HG03457 (cell line): ENCODE measurements at regions not wholly inside any gene's neighbourhood (a gene's known extent, or its start where the extent isn't known, plus 50 kb on each side); places are given as distances from the start of the nearest gene placed in this dataset.
"Not testable (repeated sequence)": the region's sequence is repeated elsewhere in the genome, so short reads cannot be mapped to it uniquely, and the experiment has no call there.

Experiments used
- ATAC-seq: cut with Tn5 transposase; IDR thresholded peaks from one replicate; pipeline ENCODE4 v1.9.1; 2021; ENCODE audit warnings: moderate number of reproducible peaks; ENCODE audit not compliant: unreplicated experiment

DNA sequence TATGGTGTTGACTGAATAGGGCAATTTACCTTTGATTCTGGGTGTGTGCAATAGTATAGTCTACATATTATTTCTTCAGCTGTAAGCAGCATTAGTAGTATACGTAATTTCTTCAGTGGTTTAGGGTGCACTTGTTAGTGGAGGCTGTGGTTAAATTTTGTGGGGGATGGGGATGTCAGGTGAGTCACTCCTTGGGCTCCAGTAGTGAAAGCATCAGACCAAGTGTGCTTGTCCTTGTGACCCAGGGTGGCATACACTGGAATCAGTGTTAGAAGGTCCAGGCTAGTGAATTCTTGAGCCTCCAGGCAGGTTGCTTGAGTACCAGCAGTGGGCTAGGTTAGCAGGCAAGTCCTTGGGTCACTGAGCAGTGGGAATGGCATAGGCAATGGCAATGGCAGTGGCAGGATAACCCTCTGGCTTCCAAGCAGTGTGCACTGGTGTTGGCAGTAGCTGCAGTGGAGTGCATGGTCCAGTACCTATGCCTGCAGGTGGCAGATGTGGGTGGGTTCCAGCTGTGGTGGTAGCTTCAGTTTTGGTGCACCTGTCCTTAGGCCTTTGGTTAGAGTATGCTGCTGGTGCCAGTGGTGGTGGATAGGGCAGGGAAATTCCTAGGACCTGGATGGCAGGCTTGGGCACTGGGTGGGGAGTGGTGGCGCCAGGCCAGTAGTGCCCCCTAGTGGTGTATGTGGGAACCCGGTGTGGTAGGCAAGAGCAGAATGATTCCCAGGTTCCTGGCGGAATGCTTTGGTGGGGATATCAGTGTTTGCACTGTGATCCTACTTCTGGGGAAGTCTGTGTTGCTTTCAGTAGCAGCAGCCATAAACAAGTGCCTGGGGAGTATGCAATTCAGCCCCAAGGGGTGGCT lies 531.0 kb downstream of the SMARCA1 start:
- ATAC-seq, result no peak

DNA sequence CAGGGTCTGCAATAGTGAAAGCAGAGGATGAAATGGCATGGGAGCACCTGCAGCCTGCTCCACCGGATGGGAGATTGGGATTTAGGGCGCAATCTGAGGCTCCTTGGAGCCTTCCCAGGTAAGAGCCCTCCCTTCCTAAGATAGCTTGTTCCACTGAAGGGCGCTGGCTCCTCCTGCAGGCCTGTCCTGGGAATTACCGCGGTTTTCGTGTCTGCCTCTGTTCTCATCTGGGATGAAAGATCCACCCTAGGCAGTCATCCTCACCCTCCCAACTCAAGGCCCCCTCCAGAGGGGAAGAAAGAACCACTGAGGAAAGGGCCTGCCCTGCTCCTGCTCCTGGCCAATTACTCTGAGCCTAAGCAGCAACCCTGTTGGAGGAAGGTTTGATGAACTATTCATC lies 547.5 kb downstream of the SMARCA1 start:
- ATAC-seq, result no peak

DNA sequence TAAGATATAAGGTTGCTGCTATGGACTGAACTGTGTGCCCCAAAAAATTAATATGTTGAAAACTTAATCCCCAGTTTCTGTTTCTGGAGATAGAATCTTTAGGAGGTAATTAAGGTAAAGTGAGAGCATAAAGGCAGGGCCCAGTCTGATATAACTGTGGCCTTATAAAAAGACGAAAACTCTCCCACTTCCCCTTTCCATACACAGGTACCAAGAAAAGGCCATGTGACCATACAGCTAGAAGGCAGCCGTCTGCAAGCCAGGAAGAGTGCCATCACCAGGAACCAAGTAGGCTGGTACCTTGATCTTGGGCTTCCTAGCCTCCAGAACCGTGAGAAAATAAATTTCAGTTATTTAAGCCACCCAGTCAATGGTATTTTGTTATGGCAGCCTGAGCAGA lies 550.3 kb downstream of the SMARCA1 start:
- no peak for ATAC-seq

DNA sequence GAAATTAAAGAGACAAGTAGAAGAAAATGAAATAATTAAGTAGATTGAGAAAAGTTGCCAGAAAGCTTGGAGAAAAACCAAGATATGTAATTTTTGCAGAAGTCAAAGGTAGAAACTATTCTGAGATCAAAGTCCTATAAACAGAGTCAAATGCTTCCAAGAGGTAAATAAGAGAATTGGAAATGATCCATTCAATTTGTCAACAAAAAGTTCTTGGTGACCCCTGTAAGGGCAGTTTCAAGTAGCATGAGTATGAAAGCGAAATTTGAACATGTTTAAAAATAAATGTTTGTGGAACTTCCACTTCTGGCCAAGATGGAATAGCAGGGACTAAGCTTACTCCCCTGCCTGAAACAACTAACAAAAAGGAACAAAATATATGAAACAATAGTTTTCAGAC lies 562.0 kb downstream of the SMARCA1 start:
- ATAC-seq, result no peak

DNA sequence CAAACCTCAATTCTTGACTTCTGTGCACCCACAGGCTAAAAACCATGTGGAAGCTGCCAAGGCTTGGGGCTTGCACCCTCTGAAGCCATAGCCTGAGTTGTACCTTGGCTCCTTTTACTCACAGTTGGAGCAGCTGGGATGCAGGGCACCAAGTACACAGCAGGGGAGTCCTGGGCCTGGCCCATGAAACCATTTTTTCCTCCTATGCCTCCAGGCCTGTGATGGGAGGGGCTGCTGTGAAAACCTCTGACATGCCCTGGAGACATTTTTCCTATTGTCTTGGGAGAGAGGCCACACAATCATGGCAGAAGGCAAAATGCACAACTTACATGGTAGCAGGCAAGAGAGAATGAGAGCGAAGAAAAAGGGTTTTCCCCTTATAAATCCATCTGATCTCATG lies 568.6 kb downstream of the SMARCA1 start:
- ATAC-seq, result not testable (repeated sequence)

DNA sequence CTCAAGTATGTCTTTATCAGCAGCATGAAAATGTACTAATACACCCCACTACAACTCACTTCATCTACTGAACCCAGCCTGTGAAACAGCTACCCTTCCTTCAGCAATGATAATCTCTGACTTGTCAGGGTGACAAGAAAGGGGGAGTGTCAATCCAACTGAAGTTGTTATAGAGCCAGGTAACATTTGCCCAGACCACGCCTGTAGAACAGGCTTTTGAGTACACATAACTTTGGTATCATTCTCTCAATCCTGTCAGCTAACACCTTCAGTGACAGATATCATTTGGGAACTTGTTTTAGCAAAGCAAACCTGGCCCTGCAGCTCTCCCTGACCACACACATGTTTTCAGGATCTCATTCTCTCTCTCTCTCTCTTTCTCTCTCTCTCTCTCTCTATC lies 592.2 kb downstream of the SMARCA1 start:
- ATAC-seq, result no peak

DNA sequence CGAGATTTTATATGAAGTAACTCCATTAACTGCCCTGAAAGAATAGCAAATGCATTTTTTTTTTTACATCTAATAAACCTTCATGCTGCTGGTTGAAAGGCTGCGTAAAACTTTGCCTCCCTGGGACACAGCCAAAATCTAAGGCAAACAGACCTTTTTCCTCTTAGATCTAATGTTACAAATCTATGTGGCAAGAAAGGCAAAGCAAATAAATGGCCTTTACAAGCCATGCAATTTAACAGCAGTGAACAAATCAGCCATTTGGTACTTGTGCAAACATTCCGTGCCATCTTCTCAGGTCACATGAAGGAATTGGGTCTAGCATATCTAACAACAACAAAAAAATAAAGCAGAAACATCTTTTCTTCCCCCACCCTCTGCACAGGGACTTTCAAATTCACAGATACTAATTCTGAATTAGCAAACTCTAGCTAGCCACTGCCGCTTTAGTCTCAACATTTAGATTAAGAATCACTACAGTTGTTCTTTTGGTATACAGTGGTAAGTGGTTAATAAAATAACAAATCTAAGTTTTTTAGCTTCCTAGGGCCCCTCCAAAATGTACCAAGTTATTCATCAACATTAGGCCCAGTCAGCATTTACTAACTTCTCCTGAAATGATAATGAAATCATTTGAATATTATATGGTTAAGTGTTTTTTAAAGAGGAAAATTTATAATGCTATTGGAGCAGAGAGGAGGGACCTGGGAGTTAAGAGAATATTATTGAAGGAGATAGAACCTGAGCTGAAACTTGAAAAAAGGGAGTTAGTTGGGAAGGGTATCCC lies 593.8 kb downstream of the SMARCA1 start:
- ATAC-seq, result no peak

DNA sequence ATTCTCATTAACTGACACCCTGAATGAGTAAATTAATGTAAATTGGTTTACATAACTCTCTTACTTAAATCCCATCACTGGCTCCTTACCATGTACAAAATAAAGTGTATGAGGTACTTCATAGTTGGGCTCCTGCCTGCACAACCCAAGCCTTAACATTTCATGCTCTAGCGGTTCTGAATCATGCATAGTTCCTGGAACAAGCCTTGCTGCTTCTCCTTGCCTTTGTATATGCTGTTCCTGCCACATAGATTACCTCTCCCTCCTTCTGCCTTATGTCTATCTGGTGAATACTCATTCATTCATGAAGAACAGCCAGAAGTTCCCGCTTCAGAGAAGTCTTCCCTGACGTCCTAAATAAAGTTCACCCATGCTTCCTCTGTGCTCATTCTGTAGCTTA lies 594.7 kb downstream of the SMARCA1 start:
- ATAC-seq, result no peak

DNA sequence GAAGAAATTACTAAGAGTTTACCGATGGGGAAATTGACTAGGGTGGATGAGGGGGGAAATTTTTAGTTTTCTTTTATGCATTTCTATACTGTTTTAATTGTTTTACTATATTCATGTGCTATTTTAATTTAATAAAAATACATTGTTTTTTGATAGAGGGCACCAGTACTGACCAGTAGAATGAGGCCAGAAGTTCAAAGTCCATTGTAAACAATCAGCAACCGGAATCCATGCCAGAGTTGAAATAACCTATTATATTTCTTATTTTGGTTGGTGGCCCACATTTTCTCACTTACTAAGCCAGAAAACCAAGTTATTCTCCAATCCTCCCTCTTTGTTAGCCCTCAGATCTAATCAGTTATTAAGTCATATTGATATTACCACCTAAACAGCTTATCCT lies 595.9 kb downstream of the SMARCA1 start:
- ATAC-seq, result no peak

DNA sequence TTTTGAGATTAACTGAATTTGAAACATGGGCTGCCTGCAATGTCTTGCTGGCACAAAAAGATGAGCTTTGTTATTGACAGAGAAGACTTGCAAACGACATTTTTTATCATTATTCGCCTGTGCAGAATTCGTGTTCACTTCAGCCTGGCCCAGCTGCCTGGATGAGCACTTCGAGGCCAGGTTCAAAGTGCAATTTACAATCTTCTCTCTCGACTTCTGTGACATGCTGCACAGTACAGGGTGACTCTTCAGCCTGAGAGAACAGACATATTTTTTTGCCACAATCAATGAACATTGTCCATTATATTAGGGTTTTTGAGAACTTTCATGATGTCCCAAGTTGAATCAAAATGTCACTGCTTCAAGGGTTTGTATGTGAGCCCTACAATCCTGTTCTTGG lies 616.5 kb downstream of the SMARCA1 start:
- no peak for ATAC-seq

DNA sequence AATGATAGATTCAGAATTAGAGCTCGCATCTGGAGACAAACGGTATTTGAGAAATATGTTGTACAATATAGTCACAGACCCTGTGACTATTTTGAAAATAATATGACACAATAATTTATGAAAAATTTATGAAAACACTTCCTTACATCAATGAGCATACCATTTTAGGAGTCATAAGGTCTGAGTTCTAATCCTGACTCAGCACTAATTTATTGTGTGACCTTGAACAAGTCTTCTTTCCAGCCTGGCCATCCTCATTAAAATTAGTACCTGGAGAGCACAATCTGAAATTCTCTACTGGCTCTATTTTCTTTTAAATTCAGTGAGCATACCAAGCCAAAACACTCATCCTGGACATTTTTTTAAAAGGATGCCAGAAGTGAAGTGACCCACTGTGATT lies 622.3 kb downstream of the SMARCA1 start:
- ATAC-seq, result no peak

DNA sequence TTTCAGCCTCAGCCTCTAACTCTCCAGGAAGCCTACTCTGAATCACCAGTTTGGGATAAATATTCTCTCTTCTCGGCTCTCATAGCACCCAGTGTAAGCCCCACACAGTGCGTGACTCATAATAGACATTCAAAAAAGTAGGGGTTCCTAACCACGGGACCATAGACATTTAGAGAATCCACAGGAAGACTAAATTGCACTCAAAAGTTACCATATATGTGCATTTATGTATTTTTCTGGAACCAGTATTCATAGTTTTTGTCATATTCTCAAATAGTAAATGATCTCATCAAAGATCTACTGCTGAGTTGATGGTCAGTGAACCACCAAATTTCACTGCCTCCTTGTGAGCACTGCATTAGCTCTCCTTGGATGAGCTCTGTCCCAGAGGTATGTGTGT lies 625.7 kb downstream of the SMARCA1 start:
- ATAC-seq, result no peak

DNA sequence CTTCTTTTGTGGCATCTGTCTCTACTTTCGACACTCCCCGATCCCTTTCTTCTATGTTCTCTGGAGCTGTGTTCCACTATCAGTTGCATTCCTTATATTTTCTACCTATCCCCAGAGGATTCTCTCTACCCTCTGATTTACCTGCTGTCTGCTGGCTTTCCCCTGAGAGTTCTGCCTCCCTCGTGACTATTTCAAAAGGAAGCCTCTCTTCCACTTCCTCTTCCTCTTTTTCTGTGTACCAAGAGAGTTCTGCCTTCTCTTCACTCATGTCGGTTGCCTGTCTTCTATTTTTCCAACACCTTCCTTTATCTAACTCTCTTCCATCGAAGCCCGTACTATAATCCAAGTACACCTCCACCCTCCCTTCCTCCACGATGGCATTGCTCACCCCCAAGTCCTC lies 631.7 kb downstream of the SMARCA1 start:
- no peak for ATAC-seq

DNA sequence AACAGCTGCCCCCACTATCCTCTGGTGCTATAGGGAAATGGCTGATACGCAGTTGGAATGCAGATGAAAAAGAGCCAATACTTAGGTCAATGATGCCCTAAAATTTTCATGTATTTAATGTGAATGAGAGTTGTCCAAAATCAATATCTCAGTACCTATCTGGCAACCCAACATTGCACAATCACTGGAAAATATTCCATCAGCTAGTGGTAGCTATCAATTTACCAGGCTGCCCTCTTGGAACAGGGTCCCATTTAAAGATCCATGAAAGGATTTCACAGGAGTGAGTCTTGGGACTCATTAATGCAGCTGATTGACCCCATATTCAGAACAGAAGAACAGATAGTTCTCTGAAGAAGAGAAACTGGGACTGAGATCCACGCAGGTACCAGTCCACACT lies 638.9 kb downstream of the SMARCA1 start:
- ATAC-seq, result no peak

DNA sequence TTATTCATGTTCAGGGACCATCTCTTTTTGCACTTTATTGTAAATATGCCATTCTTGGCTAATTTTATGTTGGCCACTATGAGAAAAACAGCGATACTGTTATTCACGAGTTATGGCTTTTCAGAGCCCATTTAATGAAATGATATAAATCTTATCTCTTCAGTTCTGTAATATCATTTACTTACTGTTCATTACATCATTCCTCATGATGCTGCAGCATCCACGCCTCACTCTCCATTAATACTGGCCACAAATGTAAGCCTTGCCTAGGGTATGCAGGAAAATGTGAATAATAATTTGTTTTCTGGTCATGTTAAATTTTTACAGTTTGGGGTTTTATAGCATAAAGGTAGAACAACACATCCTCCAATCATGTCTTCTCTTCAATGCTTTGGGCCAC lies 639.6 kb downstream of the SMARCA1 start:
- ATAC-seq, result no peak

DNA sequence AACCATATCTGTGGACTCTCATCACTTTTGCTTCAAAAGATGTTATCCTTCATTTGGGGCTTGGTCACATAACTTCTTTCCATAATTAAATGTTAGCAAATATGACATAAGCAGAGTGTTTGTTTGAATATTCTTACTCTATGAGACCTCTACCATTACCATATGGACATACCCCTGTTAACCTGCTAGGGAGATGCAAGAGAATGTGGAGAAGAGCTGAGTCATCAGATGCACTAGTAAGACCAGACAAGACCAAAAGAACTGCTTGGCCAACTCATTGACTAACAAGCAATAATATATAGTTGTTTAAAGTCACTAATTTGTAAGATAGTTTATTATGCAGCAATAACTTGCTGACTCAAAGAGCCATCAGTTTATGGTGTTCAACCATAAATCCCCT lies 652.9 kb downstream of the SMARCA1 start:
- ATAC-seq, result no peak

DNA sequence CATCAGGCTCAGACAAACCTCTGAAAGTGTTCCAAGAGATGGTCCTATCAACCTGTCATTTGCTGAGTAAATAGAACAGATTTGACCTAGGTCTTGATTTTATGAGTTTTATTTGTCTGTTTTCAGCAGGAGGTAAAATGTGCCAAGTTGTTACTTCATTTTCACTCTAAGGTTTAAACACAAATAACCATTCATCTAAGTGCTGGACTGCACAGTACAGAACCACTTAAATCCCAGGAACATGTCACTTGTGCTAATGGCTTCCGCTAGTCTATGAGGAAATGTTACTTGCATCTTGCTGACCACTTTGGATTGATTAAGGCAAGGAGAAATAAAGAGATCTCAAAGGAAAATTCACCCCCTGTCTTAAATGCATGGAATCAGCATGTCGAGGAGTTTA lies 660.7 kb downstream of the SMARCA1 start:
- no peak for ATAC-seq

DNA sequence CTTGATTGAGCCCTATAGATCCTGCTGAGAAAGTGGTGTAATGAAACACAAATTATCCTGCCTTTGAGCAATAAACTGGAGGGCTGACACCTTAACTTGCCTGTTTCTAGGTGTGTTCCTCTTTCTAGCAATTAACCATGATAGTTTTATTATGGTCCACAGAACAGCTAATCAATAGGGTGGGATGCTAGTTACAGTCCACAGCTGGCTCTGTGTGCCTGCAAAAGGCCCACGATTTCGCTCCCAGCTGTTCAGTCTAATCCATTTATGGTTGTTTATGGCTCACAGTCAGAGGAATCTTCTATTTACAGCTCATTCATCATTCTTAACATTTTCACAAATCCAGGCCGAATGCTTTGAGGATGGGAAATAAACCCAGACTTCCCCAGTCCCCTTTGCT lies 674.9 kb downstream of the SMARCA1 start:
- ATAC-seq, result no peak

DNA sequence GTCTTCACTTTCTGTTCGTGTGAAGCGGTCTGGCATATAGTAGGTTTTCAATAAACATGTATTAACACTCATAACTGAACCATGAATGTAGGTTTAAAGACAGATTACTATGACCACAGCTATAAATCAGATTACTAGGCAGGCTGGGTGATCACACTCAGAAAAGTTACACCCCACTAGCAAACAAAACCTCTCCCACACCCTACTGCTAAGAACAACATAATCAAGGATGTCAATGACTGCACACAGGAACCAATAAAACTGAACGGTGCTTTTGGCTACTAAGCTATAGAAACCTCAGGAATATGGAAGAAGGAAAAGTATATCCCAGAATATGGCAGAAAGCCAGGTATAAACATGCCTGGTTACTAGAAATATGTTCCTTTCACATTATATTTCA lies 676.9 kb downstream of the SMARCA1 start:
- ATAC-seq, result no peak

DNA sequence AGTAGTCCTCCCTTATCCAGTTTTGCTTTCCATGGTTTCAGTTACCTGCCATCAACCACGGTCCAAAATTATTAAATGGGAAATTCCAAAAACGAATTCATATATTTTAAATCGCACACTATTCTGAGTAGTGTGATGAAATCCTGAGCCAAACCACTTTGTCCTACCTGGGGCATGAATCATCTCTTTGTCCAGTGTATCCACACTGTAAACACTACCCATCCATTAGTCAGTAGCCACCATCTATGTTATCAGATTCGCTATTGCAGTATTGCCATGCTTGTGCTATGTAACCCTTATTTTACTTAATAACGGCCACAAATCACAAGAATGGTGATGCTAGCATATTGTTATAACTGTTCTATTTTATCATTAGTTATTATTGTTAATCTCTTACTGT lies 704.6 kb downstream of the SMARCA1 start:
- no peak for ATAC-seq

DNA sequence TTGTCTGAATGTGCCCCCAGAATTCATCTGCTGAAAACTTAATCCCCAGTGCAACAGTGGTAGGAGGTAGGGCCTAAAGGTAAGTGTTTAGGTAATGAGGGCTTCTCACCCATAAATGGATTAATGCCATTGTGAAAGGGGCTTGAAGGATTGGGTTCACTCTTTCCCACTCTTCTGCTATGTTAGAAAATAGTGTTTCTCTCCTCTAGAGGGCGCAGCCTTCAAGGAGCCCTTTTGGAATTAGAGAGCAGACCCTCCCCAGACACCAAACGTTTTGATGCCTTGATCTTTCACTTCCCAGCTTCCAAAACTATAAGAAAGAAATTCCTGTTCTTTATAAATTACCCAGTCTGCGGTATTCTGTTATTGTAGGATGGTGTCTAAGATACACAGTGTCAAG lies 706.4 kb downstream of the SMARCA1 start:
- no peak for ATAC-seq

DNA sequence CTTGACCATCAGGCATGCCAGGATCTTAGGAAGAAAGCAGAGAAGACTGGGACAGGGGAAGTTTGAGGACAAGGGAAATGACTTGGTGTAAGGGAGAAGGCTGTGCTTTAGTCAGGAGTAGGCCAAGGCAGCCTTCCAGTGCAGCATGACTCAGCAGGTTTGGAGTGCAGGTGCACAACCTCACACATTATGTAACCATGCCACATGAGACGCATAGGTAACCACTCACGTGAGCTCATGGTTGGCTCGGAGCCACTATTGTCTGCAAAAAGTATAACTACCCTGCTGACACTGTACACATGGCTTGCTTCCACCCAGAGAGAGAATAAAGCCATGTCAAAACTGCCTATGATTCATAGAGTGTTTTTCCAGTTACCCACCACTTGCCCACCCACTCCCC lies 715.9 kb downstream of the SMARCA1 start:
- ATAC-seq, result no peak
